SH-SY5Y (cell line): ENCODE measurements at regions not wholly inside any gene's neighbourhood (a gene's known extent, or its start where the extent isn't known, plus 50 kb on each side); places are given as distances from the start of the nearest gene placed in this dataset.

Experiments
- GATA2 ChIP-seq: IDR thresholded peaks from 2 replicates; pipeline ENCODE4 v1.6.1; 2011; ENCODE audit warnings: mild to moderate bottlenecking, low read depth, low read length
- GATA3 ChIP-seq: IDR thresholded peaks from 2 replicates; pipeline ENCODE4 v1.6.1; 2011; ENCODE audit warnings: low read depth, mild to moderate bottlenecking, low read length, moderate library complexity

- TF ChIP-seq GATA2, result no peak
- TF ChIP-seq GATA3, result no peak
Observed at GRCh38 chr2:226450141-226450540, 349.5 kb downstream of the IRS1 start.

- TF ChIP-seq GATA2 (no peak), GATA3 (no peak)
Observed at GRCh38 chr2:226447338-226448300, 352.0 kb downstream of the IRS1 start.

GRCh38 chr2:226446406-226447001 lies 353.1 kb downstream of the IRS1 start:
- TF ChIP-seq GATA2, result no peak

GRCh38 chr2:226445216-226445861 lies 354.3 kb downstream of the IRS1 start:
- TF ChIP-seq GATA3 (no peak), GATA2 (no peak)

GRCh38 chr2:226443112-226443511 lies 356.5 kb downstream of the IRS1 start:
- TF ChIP-seq GATA2, result no peak
- TF ChIP-seq GATA3, result no peak

GRCh38 chr2:226440127-226440918 lies 359.3 kb downstream of the IRS1 start:
- TF ChIP-seq GATA2 (no peak), GATA3 (no peak)

GRCh38 chr2:226439337-226439736 lies 360.3 kb downstream of the IRS1 start:
- no peak for TF ChIP-seq GATA2
- TF ChIP-seq GATA3, result no peak

- TF ChIP-seq GATA3 (no peak), GATA2 (no peak)
Observed at GRCh38 chr2:226435146-226435545, 364.5 kb downstream of the IRS1 start.

GRCh38 chr2:226434702-226435101 lies 364.9 kb downstream of the IRS1 start:
- TF ChIP-seq GATA2 (no peak), GATA3 (no peak)

- no peak for TF ChIP-seq GATA2
- no peak for TF ChIP-seq GATA3
Observed at GRCh38 chr2:226431288-226431948, 368.2 kb downstream of the IRS1 start.

- TF ChIP-seq GATA3, result no peak
- TF ChIP-seq GATA2, result no peak
Observed at GRCh38 chr2:226429476-226429875, 370.1 kb downstream of the IRS1 start.

- TF ChIP-seq GATA3, result no peak
- no peak for TF ChIP-seq GATA2
Observed at GRCh38 chr2:226427538-226428307, 371.9 kb downstream of the IRS1 start.
